Fibroblast of skin of left quadriceps (primary cell): ENCODE measurements at regions not wholly inside any gene's neighbourhood (a gene's known extent, or its start where the extent isn't known, plus 50 kb on each side); places are given as distances from the start of the nearest gene placed in this dataset.

Experiments
- DNase-seq, 2 experiments: peaks; one replicate each; pipeline ENCODE4 v3.0.0-alpha.2; 2013; ENCODE audit warnings: low read depth in 2 of 2

GRCh38 chr22:22395245-22395644 is 113.3 kb downstream of the ZNF280B start:
- no peak for DNase-seq

GRCh38 chr22:22396741-22397291 is 111.7 kb downstream of the ZNF280B start:
- DNase-seq = no peak

DNA sequence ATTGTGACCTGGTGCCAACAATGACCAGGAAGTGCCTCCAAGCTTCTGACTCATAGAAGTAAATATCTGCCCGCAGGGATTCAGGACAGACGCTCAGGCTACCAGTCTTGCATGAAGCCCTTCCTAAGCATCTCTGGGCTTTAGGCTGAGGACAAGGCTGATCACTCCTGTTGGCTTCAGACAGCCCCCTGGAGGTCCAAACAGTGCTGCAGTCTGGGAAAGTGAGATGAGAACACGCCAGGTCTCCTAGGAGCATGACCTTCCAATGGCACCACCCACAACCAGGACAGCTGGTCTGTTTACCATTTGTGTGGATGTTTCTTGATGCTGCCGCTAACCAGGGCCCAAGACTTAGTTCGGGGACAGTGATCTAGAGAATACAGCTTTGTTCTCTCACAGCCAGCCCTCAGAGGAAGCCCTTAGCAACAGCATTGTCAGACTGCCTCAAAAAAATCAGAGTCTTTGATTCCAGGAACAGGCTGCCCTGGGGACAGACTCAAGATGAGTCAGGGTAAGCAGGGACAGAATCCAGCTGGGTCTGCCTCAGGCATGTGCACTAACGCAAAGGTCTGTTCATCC is 111.2 kb downstream of the ZNF280B start:
- DNase-seq = no peak

GRCh38 chr22:22397875-22398524 is 110.5 kb downstream of the ZNF280B start:
- DNase-seq = no peak

DNA sequence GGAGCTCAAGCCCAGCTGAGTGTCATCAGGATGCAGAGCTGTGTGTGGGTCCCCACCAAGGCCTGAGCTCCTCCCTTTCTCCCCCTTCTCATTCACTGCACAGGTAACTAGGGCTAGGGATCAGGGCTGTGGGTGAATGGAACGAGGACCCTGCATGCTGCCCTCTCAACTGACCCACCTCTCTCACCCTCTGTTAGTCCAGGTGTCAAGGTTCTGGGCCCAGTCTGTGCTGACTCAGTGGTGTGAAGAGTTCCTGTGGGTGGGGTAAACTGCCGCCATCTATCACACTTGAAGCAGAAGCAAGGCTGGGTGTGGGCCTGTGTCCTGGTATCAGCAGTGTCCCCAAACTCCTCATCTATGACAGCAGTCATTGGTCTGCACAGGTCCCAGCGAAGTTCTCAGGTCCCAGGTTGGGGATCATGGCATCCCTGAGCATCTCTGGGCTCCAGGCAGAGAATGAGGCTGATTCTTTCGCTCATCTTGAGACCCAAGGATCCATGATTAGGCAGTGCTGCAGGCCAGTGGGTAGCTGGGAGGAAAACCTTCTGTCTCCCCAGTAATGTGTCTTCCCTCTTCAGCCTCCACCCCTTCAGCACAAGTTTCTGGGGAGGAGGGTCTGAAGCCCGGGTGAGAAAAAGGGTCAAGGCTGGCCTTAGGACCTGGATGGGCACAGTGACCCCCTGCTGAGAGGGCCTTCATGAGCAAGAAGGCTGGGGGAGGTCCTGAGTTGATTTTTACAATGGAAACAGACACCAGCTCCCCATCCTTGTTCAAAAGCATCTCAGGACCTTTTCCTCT is 109.8 kb downstream of the ZNF280B start:
- DNase-seq = no peak

DNA sequence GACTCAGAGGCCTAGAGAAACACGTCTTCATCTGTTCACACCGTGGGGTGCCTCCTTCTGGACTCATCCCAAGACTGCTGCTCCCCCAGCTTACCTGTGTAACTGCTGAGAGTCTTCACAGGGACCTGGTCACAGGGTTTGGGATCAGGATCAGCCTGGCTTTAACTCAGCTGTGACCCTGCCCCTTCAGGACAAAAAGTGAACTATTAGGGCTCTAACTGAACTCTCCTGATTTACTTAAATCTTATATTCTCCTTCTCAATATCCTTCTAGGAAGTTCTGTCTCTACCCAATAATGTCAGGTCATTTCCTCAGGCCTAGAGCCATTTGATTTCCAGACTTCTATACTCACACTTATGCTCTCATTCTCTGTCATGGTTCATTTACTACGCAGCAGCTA is 108.4 kb downstream of the ZNF280B start:
- DNase-seq = no peak

- DNase-seq = no peak
Observed at GRCh38 chr22:22400964-22401363, 107.6 kb downstream of the ZNF280B start.

- DNase-seq = no peak
Observed at GRCh38 chr22:22401381-22401780, 107.2 kb downstream of the ZNF280B start.

- DNase-seq = no peak
Observed at GRCh38 chr22:22403306-22403705, 105.2 kb downstream of the ZNF280B start.

- DNase-seq = no peak
Observed at GRCh38 chr22:22403771-22404170, 104.8 kb downstream of the ZNF280B start.

DNA sequence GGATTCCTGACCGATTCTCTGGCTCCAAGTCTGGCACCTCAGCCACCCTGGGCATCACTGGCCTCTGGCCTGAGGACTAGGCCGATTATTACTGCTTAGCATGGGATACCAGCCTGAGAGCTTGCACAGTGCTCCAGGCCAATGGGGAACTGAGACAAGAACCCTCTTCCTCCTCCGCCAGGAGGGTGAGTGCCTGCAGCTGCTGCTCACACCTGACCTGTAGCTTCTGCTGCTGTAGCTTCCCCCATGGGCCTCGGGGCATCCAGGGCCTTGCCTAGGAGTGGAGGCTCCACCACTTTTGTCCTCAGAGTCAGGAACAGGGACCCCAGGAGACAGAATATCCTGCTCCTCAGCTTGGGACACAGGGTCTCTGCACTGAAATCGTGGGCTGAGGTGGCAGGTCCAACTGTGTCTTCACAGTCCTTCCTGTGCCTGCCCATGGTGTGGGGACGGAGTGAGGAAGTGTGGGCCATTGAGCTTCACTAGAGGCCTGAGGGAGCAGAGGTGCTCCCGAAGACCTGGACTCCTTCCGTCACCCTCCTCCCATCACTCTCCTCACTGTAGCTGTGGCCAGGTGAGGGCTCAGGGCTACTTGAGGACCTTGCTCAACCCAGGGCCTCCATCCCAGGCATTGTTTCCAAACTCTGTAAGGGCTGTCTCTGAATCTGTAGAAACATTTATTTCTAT is 103.8 kb downstream of the ZNF280B start:
- no peak for DNase-seq

GRCh38 chr22:22406445-22407027 is 102.0 kb downstream of the ZNF280B start:
- no peak for DNase-seq

GRCh38 chr22:22407061-22407460 is 101.5 kb downstream of the ZNF280B start:
- no peak for DNase-seq

- DNase-seq = no peak
Observed at GRCh38 chr22:22408269-22408668, 100.3 kb downstream of the ZNF280B start.

- DNase-seq = no peak
Observed at GRCh38 chr22:22408731-22409696, 99.5 kb downstream of the ZNF280B start.

GRCh38 chr22:22410121-22410520 is 98.4 kb downstream of the ZNF280B start:
- DNase-seq = no peak

- no peak for DNase-seq
Observed at GRCh38 chr22:22410677-22411076, 97.9 kb downstream of the ZNF280B start.

DNA sequence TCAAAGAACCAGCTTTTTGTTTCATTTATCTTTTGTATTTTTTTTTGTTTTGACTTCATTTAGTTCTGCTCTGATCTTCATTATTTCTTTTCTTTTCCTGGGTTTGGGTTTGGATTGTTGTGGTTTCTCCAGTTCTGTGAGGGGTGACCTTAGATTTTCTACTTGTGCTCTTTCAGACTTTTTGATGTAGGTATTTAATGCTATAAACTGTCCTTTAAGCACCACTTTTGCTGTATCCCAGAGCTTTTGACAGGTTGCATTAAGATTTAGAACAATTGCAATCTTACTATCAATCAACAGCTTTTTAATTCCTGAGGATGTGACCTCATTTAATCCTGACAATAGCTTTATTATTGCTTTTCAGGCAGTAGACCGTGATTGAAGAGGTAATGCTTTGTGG is 94.3 kb downstream of the ZNF280B start:
- DNase-seq = no peak

DNA sequence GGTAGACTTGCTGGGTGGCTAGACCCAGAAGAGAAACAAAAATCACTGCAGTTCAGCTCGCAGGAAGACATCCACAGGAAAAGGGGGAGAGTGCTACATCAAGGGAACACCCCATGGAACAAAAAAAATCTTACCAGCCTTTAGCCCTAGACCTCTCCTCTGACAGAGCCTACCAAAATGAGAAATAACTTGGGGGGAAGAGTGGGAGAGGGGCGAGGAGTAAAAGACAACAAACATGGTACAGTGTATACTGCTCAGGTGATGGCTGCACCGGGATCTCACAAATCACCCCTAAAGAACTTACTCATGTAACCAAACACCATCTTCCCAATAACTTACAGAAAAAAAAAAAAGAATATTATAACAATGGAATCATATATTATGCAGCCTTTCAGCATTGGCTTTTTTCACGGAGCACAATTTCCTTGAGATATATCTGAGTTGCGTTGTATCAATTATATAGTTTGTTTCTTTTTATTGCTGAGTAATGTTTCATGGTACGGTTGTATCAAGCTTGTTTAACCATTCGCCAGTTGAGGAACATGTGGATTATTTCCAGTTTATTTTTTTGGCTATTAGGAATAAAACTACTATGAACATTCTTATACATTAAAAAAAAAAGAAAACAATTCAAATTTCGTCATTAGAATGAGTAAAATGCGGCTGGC is 90.9 kb downstream of the ZNF280B start:
- no peak for DNase-seq

- no peak for DNase-seq
Observed at GRCh38 chr22:22418163-22418549, 90.4 kb downstream of the ZNF280B start.
